OCI-LY7 (cell line): ENCODE measurements at regions not wholly inside any gene's neighbourhood (a gene's known extent, or its start where the extent isn't known, plus 50 kb on each side); places are given as distances from the start of the nearest gene placed in this dataset.
"Not testable (repeated sequence)": the region's sequence is repeated elsewhere in the genome, so short reads cannot be mapped to it uniquely, and the experiment has no call there.

ENCODE experiments used
- BruUV-seq: library from RNA; stranded (reverse); fragments of 400-500 nt; replicated peaks from 2 replicates; lab custom pipeline; 2021; lab: Mats Ljungman, UMichigan
- CTCF ChIA-PET: fragments of 300-600 bp; sonication (Branson Sonifier 250); formaldehyde crosslinking; loops from one replicate; lab custom pipeline; 2022; ENCODE audit warnings: antibody characterized with exemption; ENCODE audit not compliant: unreplicated experiment; lab: Charles Lee
- POLR2A ChIA-PET: fragments of 300-600 bp; sonication (Branson Sonifier 250); formaldehyde crosslinking; loops from one replicate; lab custom pipeline; 2022; ENCODE audit warnings: antibody characterized with exemption; lab: Charles Lee
- DNase-seq: peaks from one replicate; pipeline ENCODE4 v3.0.0-alpha.2; 2015; ENCODE audit warnings: low spot score
- H2AFZ ChIP-seq: fragments of 200-600 bp; sonication (generic), shearing (Covaris generic); 2 replicates; pipeline ENCODE4 v1.6.1; 2014; ENCODE audit warnings: mild to moderate bottlenecking, antibody characterized with exemption, low read length, moderate library complexity
- H3K27ac ChIP-seq: fragments of 200-600 bp; sonication (generic); 2 replicates; pipeline ENCODE4 v1.5.1; 2014; ENCODE audit warnings: mixed run types, low read depth, mild to moderate bottlenecking, moderate library complexity, low read length, inconsistent platforms; ENCODE audit not compliant: poor library complexity, severe bottlenecking
- H3K36me3 ChIP-seq: fragments of 200-600 bp; sonication (generic); 2 replicates; pipeline ENCODE4 v1.6.1; 2014; ENCODE audit warnings: mild to moderate bottlenecking, antibody characterized with exemption, low read length, moderate library complexity, mixed read lengths; ENCODE audit not compliant: insufficient read depth
- H3K4me1 ChIP-seq: fragments of 200-600 bp; sonication (generic); 2 replicates; pipeline ENCODE4 v1.5.1; 2014; ENCODE audit warnings: mild to moderate bottlenecking, low read length; ENCODE audit not compliant: insufficient read depth, poor library complexity, severe bottlenecking
- H3K4me2 ChIP-seq: fragments of 200-600 bp; sonication (generic); 2 replicates; pipeline ENCODE4 v1.6.1; 2014; ENCODE audit warnings: mild to moderate bottlenecking, low read length
- H3K4me3 ChIP-seq: fragments of 200-600 bp; sonication (generic); 2 replicates; pipeline ENCODE4 v1.5.1; 2014; ENCODE audit warnings: mild to moderate bottlenecking, low read depth, low read length; ENCODE audit not compliant: poor library complexity, severe bottlenecking
- H3K79me2 ChIP-seq: fragments of 200-600 bp; sonication (generic); 2 replicates; pipeline ENCODE4 v1.6.1; 2016; ENCODE audit warnings: low read depth, mild to moderate bottlenecking, low read length, moderate library complexity, mixed read lengths; ENCODE audit not compliant: insufficient read depth
- H3K9me2 ChIP-seq: fragments of 200-600 bp; sonication (generic); 2 replicates; pipeline ENCODE4 v1.6.1; 2016; ENCODE audit warnings: mild to moderate bottlenecking, low read length, mixed read lengths; ENCODE audit not compliant: insufficient read depth
- H3K9me3 ChIP-seq: fragments of 200-600 bp; sonication (generic); 2 replicates; pipeline ENCODE4 v1.6.1; 2014; ENCODE audit warnings: mild to moderate bottlenecking, mixed run types, low read length, mixed read lengths
- H4K20me1 ChIP-seq: fragments of 200-600 bp; sonication (generic); 2 replicates; pipeline ENCODE4 v1.6.1; 2014; ENCODE audit warnings: mild to moderate bottlenecking, antibody characterized with exemption, low read length, moderate library complexity, mixed read lengths; ENCODE audit not compliant: insufficient read depth
- EZH2phosphoT487 ChIP-seq: fragments of 200-600 bp; sonication (generic); IDR thresholded peaks from 2 replicates; pipeline ENCODE4 v1.6.1; 2018; ENCODE audit warnings: low read depth, borderline replicate concordance, mild to moderate bottlenecking, mixed run types, antibody characterized with exemption, low read length, moderate library complexity, mixed read lengths
- intact Hi-C: fragments of 100-400 bp; cut with micrococcal nuclease; formaldehyde crosslinking; loops from one replicate; pipeline ENCODE4 v1.10.0; 2022; ENCODE audit not compliant: unreplicated experiment
- TF ChIP-seq, protein P1 (sequence below): fragments of 200-600 bp; sonication (generic); conservative IDR thresholded peaks from 2 replicates; pipeline ENCODE4 v1.5.1; 2014; ENCODE audit warnings: mild to moderate bottlenecking, antibody characterized with exemption, low read length, moderate library complexity, mixed read lengths

- BruUV-seq = no TSS peak
- intact Hi-C loops = no loop called here
- Histone ChIP-seq H3K4me3 (no peak overlapping the region), H3K36me3 (no peaks in the 10 kb centered on the region), H3K27ac (no peak overlapping the region), H3K9me3 (no peaks in the 10 kb centered on the region), H3K4me1 (no peaks in the 10 kb centered on the region), H4K20me1 (no peaks in the 10 kb centered on the region), H2AFZ (no peak overlapping the region), H3K4me2 (no peak overlapping the region), H3K79me2 (no peaks in the 10 kb centered on the region), H3K9me2 (no peaks in the 10 kb centered on the region)
- ChIA-PET POLR2A (interaction anchor here (0.6 kb wide), 1 partner anchor 96 kb away, joined by 3 read pairs; no protein-coding TSS in a partner anchor), CTCF (no interaction called here)
- DNase-seq = no peak
- no peak for TF ChIP-seq EZH2phosphoT487
- TF ChIP-seq, protein P1, sequence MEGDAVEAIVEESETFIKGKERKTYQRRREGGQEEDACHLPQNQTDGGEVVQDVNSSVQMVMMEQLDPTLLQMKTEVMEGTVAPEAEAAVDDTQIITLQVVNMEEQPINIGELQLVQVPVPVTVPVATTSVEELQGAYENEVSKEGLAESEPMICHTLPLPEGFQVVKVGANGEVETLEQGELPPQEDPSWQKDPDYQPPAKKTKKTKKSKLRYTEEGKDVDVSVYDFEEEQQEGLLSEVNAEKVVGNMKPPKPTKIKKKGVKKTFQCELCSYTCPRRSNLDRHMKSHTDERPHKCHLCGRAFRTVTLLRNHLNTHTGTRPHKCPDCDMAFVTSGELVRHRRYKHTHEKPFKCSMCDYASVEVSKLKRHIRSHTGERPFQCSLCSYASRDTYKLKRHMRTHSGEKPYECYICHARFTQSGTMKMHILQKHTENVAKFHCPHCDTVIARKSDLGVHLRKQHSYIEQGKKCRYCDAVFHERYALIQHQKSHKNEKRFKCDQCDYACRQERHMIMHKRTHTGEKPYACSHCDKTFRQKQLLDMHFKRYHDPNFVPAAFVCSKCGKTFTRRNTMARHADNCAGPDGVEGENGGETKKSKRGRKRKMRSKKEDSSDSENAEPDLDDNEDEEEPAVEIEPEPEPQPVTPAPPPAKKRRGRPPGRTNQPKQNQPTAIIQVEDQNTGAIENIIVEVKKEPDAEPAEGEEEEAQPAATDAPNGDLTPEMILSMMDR = no peak
These were observed 182.8 kb downstream of the ZWINT start for GRCh38 chr10:56178210-56178609.

- H3K9me3 ChIP-seq, H3K4me1 ChIP-seq, H4K20me1 ChIP-seq, CTCF ChIA-PET, H3K9me2 ChIP-seq, H3K4me2 ChIP-seq, H2AFZ ChIP-seq, DNase-seq, intact Hi-C loops, H3K36me3 ChIP-seq, BruUV-seq, H3K79me2 ChIP-seq, H3K27ac ChIP-seq, POLR2A ChIA-PET, H3K4me3 ChIP-seq: not testable (repeated sequence)
These were observed 206.0 kb downstream of the ZWINT start for GRCh38 chr10:56155091-56155513.

DNA sequence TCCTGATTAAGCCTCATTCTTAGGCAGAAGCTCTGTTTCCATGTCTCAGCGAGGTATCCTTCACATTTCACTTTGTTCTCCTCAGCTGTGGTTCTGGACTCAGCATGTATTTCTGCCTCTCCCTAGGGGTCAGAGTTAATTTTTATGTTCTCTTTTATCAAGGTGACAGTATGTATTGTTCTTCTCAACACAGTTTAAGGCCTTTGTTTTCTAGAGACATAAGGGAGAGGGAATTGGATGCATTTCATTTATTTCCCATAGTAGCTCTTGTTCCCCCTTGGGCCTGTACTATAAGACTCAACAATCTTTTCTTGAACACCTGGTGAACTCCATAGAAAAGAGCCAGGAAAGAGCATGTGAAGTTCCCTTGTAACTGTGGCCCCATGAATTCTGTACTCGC is 214.3 kb downstream of the ZWINT start:
- ChIA-PET CTCF (no interaction called here), POLR2A (no interaction called here)
- Histone ChIP-seq H3K27ac (no peak overlapping the region), H3K36me3 (no peaks in the 10 kb centered on the region), H2AFZ (no peak overlapping the region), H3K9me2 (no peaks in the 10 kb centered on the region), H3K4me2 (no peak overlapping the region), H3K4me3 (no peak overlapping the region), H3K9me3 (0 out of 2 replicates have a peak, but pooled peaks cover 3% of the 10 kb centered on the region), H3K79me2 (no peaks in the 10 kb centered on the region), H3K4me1 (no peaks in the 10 kb centered on the region), H4K20me1 (no peaks in the 10 kb centered on the region)
- DNase-seq = no peak
- intact Hi-C loops = no loop called here
- TF ChIP-seq EZH2phosphoT487 = no peak
- TF ChIP-seq, protein P1 = no peak
- BruUV-seq = no TSS peak
